ENCODE measurements at regions not wholly inside any gene's neighbourhood (a gene's known extent, or its start where the extent isn't known, plus 50 kb on each side); places are given as distances from the start of the nearest gene placed in this dataset.
"Not testable (repeated sequence)": the region's sequence is repeated elsewhere in the genome, so short reads cannot be mapped to it uniquely, and the experiment has no call there.

- no peak overlapping the region for H3K4me3 ChIP-seq (ENCODE audit: low read depth, low read length)
- H3K79me2 ChIP-seq (ENCODE audit: control insufficient read depth, insufficient read depth, low read length, unreplicated experiment) = no peaks in the 10 kb centered on the region
- H3K27ac ChIP-seq (ENCODE audit: low read depth, low read length) = no peak overlapping the region
- H3K36me3 ChIP-seq (ENCODE audit: insufficient read depth, low read length) = no peaks in the 10 kb centered on the region
- peaks cover 70% of the 10 kb centered on the region for H3K27me3 ChIP-seq (ENCODE audit: insufficient read depth, low read length)
- H2AFZ ChIP-seq (ENCODE audit: low read length, unreplicated experiment) = no peak overlapping the region
- peaks cover 5% of the 10 kb centered on the region for H3K4me1 ChIP-seq (ENCODE audit: control insufficient read depth, insufficient read depth, low read length, unreplicated experiment)
Observed at GRCh38 chr1:217133092-217133491, 409.9 kb upstream of the ESRRG start.

- not testable (repeated sequence) for H3K36me3 ChIP-seq (ENCODE audit: insufficient read depth, low read length); H3K79me2 ChIP-seq (ENCODE audit: control insufficient read depth, insufficient read depth, low read length, unreplicated experiment); H3K27me3 ChIP-seq (ENCODE audit: insufficient read depth, low read length); H2AFZ ChIP-seq (ENCODE audit: low read length, unreplicated experiment); H3K4me3 ChIP-seq (ENCODE audit: low read depth, low read length); H3K27ac ChIP-seq (ENCODE audit: low read depth, low read length); H3K4me1 ChIP-seq (ENCODE audit: control insufficient read depth, insufficient read depth, low read length, unreplicated experiment)
Observed at GRCh38 chr1:217123340-217123739, 400.1 kb upstream of the ESRRG start.

- Histone ChIP-seq H3K36me3 (ENCODE audit: insufficient read depth, low read length) (no peaks in the 10 kb centered on the region), H3K4me1 (ENCODE audit: control insufficient read depth, insufficient read depth, low read length, unreplicated experiment) (no peaks in the 10 kb centered on the region), H3K27me3 (ENCODE audit: insufficient read depth, low read length) (no peaks in the 10 kb centered on the region), H3K4me3 (ENCODE audit: low read depth, low read length) (no peak overlapping the region), H3K79me2 (ENCODE audit: control insufficient read depth, insufficient read depth, low read length, unreplicated experiment) (no peaks in the 10 kb centered on the region), H3K27ac (ENCODE audit: low read depth, low read length) (no peak overlapping the region), H2AFZ (ENCODE audit: low read length, unreplicated experiment) (no peak overlapping the region)
Observed at GRCh38 chr1:217117973-217118465, 394.8 kb upstream of the ESRRG start.

GRCh38 chr1:217115404-217116380 lies 392.5 kb upstream of the ESRRG start:
- H3K79me2 ChIP-seq (ENCODE audit: control insufficient read depth, insufficient read depth, low read length, unreplicated experiment) = no peaks in the 10 kb centered on the region
- no peak overlapping the region for H3K27ac ChIP-seq (ENCODE audit: low read depth, low read length)
- no peaks in the 10 kb centered on the region for H3K36me3 ChIP-seq (ENCODE audit: insufficient read depth, low read length)
- no peak overlapping the region for H2AFZ ChIP-seq (ENCODE audit: low read length, unreplicated experiment)
- H3K4me1 ChIP-seq (ENCODE audit: control insufficient read depth, insufficient read depth, low read length, unreplicated experiment) = no peaks in the 10 kb centered on the region
- H3K4me3 ChIP-seq (ENCODE audit: low read depth, low read length) = no peak overlapping the region
- no peaks in the 10 kb centered on the region; the same call in 1 of the 2 replicates for H3K27me3 ChIP-seq (ENCODE audit: insufficient read depth, low read length)

- Histone ChIP-seq H3K4me3 (ENCODE audit: low read depth, low read length) (no peak overlapping the region), H2AFZ (ENCODE audit: low read length, unreplicated experiment) (no peak overlapping the region), H3K36me3 (ENCODE audit: insufficient read depth, low read length) (no peaks in the 10 kb centered on the region), H3K27me3 (ENCODE audit: insufficient read depth, low read length) (no peaks in the 10 kb centered on the region; the same call in 1 of the 2 replicates), H3K27ac (ENCODE audit: low read depth, low read length) (no peak overlapping the region), H3K4me1 (ENCODE audit: control insufficient read depth, insufficient read depth, low read length, unreplicated experiment) (no peaks in the 10 kb centered on the region), H3K79me2 (ENCODE audit: control insufficient read depth, insufficient read depth, low read length, unreplicated experiment) (no peaks in the 10 kb centered on the region)
Observed at GRCh38 chr1:217109928-217110327, 386.7 kb upstream of the ESRRG start.

- Histone ChIP-seq H3K4me1 (ENCODE audit: control insufficient read depth, insufficient read depth, low read length, unreplicated experiment) (no peaks in the 10 kb centered on the region), H3K36me3 (ENCODE audit: insufficient read depth, low read length) (no peaks in the 10 kb centered on the region), H3K79me2 (ENCODE audit: control insufficient read depth, insufficient read depth, low read length, unreplicated experiment) (no peaks in the 10 kb centered on the region), H3K27me3 (ENCODE audit: insufficient read depth, low read length) (no peaks in the 10 kb centered on the region), H3K4me3 (ENCODE audit: low read depth, low read length) (no peak overlapping the region), H3K27ac (ENCODE audit: low read depth, low read length) (no peak overlapping the region), H2AFZ (ENCODE audit: low read length, unreplicated experiment) (no peak overlapping the region)
Observed at GRCh38 chr1:217106231-217106901, 383.1 kb upstream of the ESRRG start.

- Histone ChIP-seq H3K27me3 (ENCODE audit: insufficient read depth, low read length) (peaks cover 2% of the 10 kb centered on the region; the same call in 1 of the 2 replicates), H3K4me1 (ENCODE audit: control insufficient read depth, insufficient read depth, low read length, unreplicated experiment) (no peaks in the 10 kb centered on the region), H2AFZ (ENCODE audit: low read length, unreplicated experiment) (no peak overlapping the region), H3K79me2 (ENCODE audit: control insufficient read depth, insufficient read depth, low read length, unreplicated experiment) (no peaks in the 10 kb centered on the region), H3K27ac (ENCODE audit: low read depth, low read length) (no peak overlapping the region), H3K36me3 (ENCODE audit: insufficient read depth, low read length) (no peaks in the 10 kb centered on the region), H3K4me3 (ENCODE audit: low read depth, low read length) (no peak overlapping the region)
Observed at GRCh38 chr1:217105437-217105836, 382.2 kb upstream of the ESRRG start.

GRCh38 chr1:217097819-217098218 lies 374.6 kb upstream of the ESRRG start:
- no peaks in the 10 kb centered on the region for H3K36me3 ChIP-seq (ENCODE audit: insufficient read depth, low read length)
- H2AFZ ChIP-seq (ENCODE audit: low read length, unreplicated experiment) = no peak overlapping the region
- H3K27ac ChIP-seq (ENCODE audit: low read depth, low read length) = no peak overlapping the region
- H3K4me1 ChIP-seq (ENCODE audit: control insufficient read depth, insufficient read depth, low read length, unreplicated experiment) = no peaks in the 10 kb centered on the region
- no peak overlapping the region for H3K4me3 ChIP-seq (ENCODE audit: low read depth, low read length)
- H3K27me3 ChIP-seq (ENCODE audit: insufficient read depth, low read length) = peaks cover 7% of the 10 kb centered on the region; the same call in 1 of the 2 replicates
- no peaks in the 10 kb centered on the region for H3K79me2 ChIP-seq (ENCODE audit: control insufficient read depth, insufficient read depth, low read length, unreplicated experiment)

GRCh38 chr1:217096200-217096599 lies 373.0 kb upstream of the ESRRG start:
- Histone ChIP-seq H3K27me3 (ENCODE audit: insufficient read depth, low read length) (peaks cover 10% of the 10 kb centered on the region; the same call in 1 of the 2 replicates), H3K27ac (ENCODE audit: low read depth, low read length) (no peak overlapping the region), H2AFZ (ENCODE audit: low read length, unreplicated experiment) (no peak overlapping the region), H3K4me3 (ENCODE audit: low read depth, low read length) (no peak overlapping the region), H3K4me1 (ENCODE audit: control insufficient read depth, insufficient read depth, low read length, unreplicated experiment) (no peaks in the 10 kb centered on the region), H3K36me3 (ENCODE audit: insufficient read depth, low read length) (no peaks in the 10 kb centered on the region), H3K79me2 (ENCODE audit: control insufficient read depth, insufficient read depth, low read length, unreplicated experiment) (no peaks in the 10 kb centered on the region)

- H3K4me3 ChIP-seq (ENCODE audit: low read depth, low read length) = no peak overlapping the region
- H3K4me1 ChIP-seq (ENCODE audit: control insufficient read depth, insufficient read depth, low read length, unreplicated experiment) = no peaks in the 10 kb centered on the region
- H2AFZ ChIP-seq (ENCODE audit: low read length, unreplicated experiment) = no peak overlapping the region
- H3K36me3 ChIP-seq (ENCODE audit: insufficient read depth, low read length) = no peaks in the 10 kb centered on the region
- no peaks in the 10 kb centered on the region for H3K79me2 ChIP-seq (ENCODE audit: control insufficient read depth, insufficient read depth, low read length, unreplicated experiment)
- peaks cover 13% of the 10 kb centered on the region; the same call in 1 of the 2 replicates for H3K27me3 ChIP-seq (ENCODE audit: insufficient read depth, low read length)
- H3K27ac ChIP-seq (ENCODE audit: low read depth, low read length) = no peak overlapping the region
Observed at GRCh38 chr1:217095050-217095622, 371.9 kb upstream of the ESRRG start.
